ENCODE measurements at regions not wholly inside any gene's neighbourhood (a gene's known extent, or its start where the extent isn't known, plus 50 kb on each side); places are given as distances from the start of the nearest gene placed in this dataset.
"Not testable (repeated sequence)": the region's sequence is repeated elsewhere in the genome, so short reads cannot be mapped to it uniquely, and the experiment has no call there.

DNA sequence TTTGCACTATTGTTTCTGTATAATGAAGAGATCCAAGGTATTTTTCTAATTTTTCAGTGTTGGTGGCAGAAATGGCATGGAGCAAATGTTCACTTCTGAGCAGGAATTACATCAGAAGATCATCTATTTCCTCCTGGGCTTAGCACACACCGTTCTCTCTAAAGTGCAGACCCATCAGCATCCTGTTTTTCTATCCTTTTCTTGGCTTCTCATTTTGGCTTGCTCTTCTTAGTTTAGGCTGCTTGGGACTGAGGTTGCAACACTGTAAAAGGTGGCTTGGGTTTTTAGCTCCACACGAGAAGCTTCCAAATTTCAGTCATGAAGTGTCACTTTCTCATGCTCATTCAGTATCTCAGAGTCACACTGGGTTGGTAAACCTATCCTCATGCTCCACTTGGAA lies 79.9 kb upstream of the SMIM30 start:
- DNase-seq (ENCODE audit: low read depth in 4 of 4, low spot score in 2 of 4): no peak

GRCh38 chr7:113197274-113197673 lies 78.9 kb upstream of the SMIM30 start:
- DNase-seq (ENCODE audit: low read depth in 4 of 4, low spot score in 2 of 4): no peak

GRCh38 chr7:113188396-113188795 lies 70.0 kb upstream of the SMIM30 start:
- DNase-seq (ENCODE audit: low read depth in 4 of 4, low spot score in 2 of 4): no peak

DNA sequence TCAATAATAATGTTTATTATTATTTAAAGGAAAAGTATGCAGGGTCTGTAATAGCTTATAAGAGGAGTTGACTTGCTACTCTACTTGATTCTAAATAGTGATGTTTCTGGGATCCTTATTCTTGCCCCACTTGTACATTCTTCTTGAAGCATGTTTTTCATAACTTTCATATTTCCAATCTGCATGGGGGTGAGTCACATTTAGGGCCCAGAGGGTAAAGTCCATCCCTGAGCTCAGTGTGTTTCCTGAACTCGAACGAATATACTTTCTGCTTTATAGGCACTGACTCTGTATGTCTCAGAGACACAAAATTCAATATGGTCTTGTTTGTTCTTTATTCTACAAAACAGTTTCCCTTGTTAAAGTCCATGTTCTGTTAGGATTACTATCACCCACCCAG lies 61.0 kb upstream of the SMIM30 start:
- no peak for DNase-seq (ENCODE audit: low read depth in 4 of 4, low spot score in 2 of 4)

GRCh38 chr7:113176836-113177235 lies 58.5 kb upstream of the SMIM30 start:
- DNase-seq (ENCODE audit: low read depth in 4 of 4, low spot score in 2 of 4): no peak

- DNase-seq (ENCODE audit: low read depth in 4 of 4, low spot score in 2 of 4): not testable (repeated sequence)
Measured at GRCh38 chr7:113176180-113176579, 57.8 kb upstream of the SMIM30 start.

DNA sequence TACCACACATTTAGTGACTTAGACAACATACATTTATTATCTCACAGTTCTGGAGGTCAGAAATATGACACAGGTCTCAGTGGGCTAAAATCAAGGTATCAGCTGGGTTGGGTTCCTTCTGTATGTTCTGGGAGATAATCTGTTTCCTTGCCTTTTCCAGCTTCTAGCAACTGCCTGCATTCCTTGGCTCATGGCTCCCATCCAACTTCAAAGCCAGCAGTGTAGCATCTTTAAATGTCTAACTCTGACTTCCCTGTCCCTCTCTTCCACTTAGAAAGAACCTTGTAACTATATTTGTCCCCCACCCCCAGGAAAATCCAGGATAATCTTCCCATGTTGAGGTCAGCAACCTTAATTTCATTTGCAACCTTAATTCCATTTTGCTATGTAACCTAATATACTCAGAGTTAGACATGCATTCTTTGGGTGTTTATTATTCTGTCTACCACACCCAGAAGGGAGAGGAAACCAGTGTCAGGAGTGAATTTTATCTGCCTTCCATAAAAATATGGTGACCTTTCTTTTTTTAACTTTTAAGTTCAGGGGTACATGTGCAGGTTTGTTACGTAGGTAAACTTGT lies 57.3 kb upstream of the SMIM30 start:
- DNase-seq (ENCODE audit: low read depth in 4 of 4, low spot score in 2 of 4): no peak

DNA sequence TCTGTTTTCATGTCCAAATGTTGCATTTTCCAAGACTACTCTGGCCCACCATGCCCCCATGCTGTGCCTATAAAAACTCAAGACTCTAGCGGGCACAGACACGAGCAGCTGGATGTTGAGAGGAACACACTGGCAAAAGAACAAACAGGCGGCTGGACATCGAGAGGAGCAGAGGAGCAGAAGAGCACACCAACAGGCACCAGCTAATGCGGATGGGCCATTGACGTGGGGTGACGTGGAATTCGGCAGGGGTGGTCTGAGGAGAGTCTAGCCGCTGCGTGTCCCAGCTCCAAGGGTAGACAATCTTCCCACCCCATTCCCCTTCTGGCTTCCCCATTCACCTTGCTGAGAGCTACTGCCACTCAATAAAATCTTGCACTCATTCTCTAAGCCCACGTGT lies 54.4 kb upstream of the SMIM30 start:
- DNase-seq (ENCODE audit: low read depth in 4 of 4, low spot score in 2 of 4): no peak

DNA sequence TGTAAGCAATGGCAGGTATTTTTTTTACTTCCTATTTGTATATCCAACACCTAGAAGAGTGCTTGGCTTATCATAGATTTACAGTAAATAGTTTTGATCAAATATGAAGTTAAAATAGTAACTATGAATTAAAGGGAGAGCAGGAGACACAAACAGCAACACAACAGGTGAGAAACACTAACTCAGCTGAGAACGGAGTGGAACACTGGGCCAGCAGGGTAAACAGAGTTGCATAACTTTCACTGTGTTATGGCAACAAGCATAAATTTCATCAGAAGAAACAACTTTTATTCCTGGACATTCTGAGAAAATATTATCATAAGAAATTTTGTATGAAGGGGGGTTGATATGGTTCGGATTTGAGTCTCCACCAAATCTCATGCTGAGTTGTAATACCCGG lies 52.2 kb upstream of the SMIM30 start:
- DNase-seq (ENCODE audit: low read depth in 4 of 4, low spot score in 2 of 4): no peak

Measured in left renal cortex interstitium (tissue), 4 donors.